HG03097 (cell line): ENCODE measurements at regions not wholly inside any gene's neighbourhood (a gene's known extent, or its start where the extent isn't known, plus 50 kb on each side); places are given as distances from the start of the nearest gene placed in this dataset.
"Not testable (repeated sequence)": the region's sequence is repeated elsewhere in the genome, so short reads cannot be mapped to it uniquely, and the experiment has no call there.

ENCODE experiments used
- ATAC-seq: cut with Tn5 transposase; IDR thresholded peaks from one replicate; pipeline ENCODE4 v1.9.1; 2021; ENCODE audit not compliant: unreplicated experiment, low FRiP score

- no peak for ATAC-seq
Observed at GRCh38 chr14:97946641-97947040, 1149.5 kb downstream of the VRK1 start.

GRCh38 chr14:97948841-97949240, 1151.7 kb downstream of the VRK1 start:
- ATAC-seq, result no peak

GRCh38 chr14:97956581-97957340, 1159.6 kb downstream of the VRK1 start:
- no peak for ATAC-seq

GRCh38 chr14:97959251-97959650, 1162.1 kb downstream of the VRK1 start:
- no peak for ATAC-seq

DNA sequence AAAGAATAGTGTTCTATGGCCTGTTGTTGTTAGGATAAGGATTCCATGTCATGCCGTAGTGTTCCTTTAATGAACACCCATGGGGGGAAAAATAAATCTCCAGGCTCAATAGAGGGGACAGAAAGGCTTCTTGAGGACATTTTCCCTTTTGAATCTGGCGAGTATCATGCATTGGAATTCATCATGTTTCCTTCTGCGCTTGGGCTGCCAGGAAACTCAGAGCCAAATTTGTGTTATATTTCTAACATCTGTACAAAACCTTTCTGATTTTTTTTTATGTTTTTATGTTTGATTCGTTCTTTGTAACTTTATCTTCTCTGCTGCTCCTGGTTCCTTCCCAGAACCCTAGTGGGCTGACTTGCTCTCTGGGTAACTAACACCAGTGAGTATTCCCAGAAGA, 1163.3 kb downstream of the VRK1 start:
- no peak for ATAC-seq

DNA sequence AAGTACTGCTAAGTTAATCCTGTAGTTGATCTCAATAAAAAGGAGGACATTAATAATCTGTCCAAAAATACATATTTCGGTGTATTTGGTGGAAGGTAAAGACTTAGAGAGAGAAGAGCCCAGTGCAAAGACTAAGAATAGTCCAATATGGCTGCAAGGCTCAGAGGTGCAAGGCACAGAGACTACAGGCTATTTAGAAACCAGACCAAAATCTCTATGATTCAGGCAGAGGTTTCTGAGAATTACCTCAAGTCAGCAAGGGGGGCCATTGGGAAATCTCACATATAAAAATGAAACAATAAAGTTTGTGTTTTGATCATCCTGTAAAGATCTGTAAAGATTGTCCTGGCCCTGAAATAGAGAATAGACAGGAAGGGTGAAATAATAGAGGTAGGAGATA, 1173.0 kb downstream of the VRK1 start:
- no peak for ATAC-seq

DNA sequence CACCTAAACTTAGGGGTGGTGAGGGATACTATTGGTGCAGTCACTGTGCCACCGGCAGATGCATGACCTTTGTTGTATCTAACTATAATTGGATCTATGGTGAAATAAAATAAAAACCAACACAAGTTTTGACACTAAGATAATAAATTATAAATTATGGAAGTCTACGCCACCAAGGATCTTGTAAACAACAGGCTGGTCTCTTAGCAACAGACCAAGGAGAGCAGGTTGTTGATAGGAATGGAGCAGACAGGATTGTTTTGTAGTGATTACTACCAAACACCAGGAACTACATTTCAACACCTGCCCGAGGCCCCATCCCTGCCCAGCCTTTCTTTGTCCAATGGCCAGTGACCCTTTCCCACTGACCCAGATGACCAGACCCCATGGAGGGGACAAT, 1178.0 kb downstream of the VRK1 start:
- ATAC-seq, result no peak

DNA sequence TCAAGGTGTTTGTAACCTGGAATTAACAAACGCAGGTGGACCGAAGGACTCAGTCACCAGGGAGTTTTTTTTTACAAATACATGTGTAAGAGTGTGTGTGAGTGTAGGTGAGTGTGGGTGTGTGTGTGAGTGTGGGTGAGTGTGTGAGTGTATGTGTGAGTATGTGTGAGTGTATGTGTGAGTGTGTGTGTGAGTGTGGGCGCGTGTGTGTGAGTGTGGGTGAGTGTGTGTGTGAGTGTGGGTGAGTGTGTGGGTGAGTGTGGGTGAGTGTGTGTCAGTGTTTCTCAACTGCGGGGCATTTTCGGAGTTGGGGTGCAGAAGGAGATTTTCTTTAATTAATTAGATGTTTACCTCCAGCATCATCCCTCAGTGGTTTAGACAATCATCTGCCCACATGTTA, 1178.8 kb downstream of the VRK1 start:
- ATAC-seq, result no peak

DNA sequence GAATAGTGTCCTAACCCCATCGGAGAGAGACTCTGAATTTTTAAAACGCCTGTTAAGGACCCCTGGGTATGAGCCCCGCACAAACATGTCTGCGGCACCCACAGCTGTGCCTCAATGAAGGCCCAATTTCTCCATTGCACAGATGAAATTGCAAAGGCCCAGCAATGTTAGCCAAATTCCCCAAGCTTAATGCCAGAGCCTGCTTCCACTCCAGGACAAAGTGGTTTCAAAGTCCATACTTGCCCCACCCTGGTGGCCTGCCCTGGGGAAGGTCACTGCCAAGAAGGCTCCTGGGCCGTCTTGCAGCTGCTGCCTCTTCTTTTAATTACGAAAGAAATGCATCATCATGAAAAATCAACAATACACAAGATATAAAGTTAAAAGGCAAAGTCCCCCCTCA, 1179.7 kb downstream of the VRK1 start:
- no peak for ATAC-seq

GRCh38 chr14:97977651-97978261, 1180.6 kb downstream of the VRK1 start:
- no peak for ATAC-seq

GRCh38 chr14:97978341-97978740, 1181.2 kb downstream of the VRK1 start:
- ATAC-seq, result no peak

GRCh38 chr14:97993508-97994019, 1196.4 kb downstream of the VRK1 start:
- no peak for ATAC-seq

DNA sequence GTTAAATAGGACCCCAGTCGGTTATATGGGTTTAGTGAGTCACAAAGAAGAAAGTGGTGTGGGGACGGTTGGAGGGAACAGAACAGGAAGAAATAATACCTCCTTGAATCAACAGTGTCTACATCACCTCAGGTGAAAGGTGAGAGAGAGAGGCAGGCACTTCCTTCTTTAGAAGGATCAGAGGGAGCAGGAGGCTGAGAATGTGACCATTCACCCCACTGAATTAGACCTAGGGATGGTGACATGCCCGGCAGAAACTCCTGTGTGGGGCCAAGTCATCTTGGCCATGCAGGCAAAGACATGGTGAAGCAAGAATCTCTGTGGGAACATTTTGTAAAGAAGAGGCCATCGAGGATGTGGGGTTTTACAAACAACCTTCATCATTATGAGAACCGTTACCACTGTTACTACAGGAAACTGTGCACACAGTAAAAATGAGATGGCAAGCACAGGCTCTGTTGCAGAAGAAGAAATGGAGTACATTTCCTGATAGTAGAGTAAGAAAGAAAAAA, 1196.9 kb downstream of the VRK1 start:
- ATAC-seq, result no peak

DNA sequence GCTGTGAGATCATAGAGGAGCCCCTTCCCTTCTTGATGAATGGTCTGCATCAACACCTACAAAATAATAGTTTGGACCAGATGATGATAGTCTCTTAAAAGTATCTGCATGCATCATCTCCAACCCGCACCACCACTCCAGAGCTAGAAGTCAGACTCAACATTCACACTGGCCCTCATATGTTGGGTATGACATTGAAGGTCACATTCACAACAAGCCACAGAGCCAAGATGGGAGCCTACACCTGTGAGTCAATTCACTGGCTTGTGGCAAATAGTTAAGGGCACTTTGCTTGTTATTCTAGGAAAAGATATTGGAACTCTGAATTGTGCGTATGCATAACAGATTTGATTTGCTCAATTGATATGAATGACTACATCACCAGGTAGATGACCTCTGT, 1197.9 kb downstream of the VRK1 start:
- ATAC-seq, result no peak

DNA sequence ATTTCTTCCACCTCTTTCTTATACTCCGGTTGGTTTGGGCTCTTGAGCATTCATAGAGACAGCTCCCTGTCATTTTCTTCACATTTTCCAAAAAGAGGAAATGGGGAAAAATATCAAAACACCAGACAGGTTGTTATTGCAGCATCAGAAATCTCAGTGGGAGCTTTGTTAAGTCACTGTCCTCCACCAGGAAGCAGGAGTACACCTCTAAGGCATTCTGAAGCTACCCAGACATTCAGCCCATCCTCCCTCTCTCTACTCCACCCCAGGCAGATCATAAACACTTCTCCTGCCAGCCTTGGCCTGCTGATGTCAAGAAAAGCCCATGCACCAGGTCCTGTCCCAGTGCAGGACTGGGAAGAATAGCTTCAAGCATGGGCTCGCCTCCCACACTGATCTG, 1198.3 kb downstream of the VRK1 start:
- ATAC-seq, result no peak

- ATAC-seq, result no peak
Observed at GRCh38 chr14:98006008-98006407, 1208.8 kb downstream of the VRK1 start.

DNA sequence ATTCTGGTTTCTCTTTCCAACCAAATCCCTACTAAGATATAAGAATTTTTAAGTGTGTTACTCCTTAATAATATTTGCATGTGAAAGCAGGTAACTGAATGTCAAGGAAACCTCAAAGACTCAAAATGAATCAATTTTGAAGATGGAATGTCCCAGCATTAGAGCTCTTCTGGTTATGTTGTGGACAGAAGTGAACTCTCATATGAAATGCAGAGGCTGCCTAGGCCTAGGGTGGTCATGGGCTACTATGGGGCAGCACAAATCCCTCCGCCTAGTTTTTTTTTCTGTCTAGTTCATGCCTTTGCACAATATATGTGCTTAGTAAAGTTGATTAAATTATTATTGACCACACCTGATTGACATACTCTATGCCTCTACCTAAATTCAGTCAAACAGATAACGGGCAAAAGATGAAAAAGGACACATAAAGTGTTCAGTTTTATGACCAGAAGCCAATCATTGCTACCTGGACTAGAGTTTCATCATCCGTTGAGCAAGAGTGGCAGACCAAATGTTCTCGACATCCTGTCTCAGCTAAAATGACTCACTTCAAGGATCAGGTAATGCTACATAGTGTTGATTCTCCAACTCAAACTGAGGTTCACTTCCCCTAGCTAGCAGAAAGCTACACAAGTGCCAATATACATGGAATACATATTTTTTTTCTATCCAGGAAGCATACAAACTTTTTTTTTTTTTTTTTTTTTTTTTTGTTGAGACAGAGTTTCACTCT, 1211.4 kb downstream of the VRK1 start:
- ATAC-seq, result no peak

GRCh38 chr14:98009177-98009576, 1212.0 kb downstream of the VRK1 start:
- ATAC-seq, result not testable (repeated sequence)

DNA sequence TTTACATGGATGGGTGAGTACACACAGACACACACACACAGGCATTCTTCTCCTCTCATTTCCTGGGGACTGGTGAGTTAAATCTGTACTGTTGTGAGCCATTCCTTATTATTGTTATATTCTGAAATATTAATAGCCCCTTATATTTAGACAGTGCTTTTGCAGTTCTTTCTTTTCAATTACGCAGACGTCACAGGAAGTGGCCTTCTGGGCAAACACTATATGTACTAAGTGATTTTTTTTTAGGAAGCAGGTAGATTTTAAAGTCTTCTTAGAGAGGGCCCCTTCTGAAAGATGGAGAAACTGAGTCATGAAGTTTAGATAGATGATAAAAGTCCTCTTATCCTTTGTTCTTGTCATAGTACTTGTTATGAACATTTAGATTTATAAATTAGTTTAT, 1213.6 kb downstream of the VRK1 start:
- no peak for ATAC-seq

DNA sequence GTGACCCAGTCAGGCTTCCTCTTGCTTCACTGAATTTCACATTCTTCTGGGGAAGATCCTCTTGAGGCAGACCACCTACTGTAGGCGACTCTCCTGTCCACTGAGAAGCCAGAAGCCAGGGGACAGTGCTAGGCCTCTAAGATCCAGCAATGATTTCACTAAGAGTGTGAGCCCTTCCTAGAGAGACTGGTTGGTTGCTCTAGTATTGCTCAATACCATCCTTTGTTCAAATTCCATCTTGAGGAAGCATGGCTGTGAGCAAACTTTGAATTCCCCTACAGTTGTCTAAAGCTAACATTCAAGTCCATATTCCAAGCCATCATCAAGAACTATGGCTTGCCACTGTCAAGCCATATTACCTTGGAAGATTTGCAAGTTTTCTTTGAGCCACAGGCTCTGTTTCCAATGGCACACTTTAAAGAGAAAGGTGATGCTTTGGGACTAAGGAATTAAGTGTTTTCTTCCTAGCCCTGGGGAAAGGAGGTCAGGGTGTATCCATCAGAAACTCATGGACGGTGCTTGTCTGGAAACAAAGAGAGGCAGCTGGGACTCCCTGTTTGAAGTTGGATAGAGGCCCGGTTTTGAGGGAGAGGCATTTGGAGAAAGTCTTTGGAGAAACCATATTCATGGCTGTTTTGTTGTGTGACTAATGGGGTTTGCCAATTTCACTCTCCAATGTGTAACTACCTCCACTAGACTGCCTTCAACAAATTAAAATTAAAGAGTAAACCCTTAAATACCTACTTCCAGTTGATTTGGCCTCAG, 1217.9 kb downstream of the VRK1 start:
- ATAC-seq, result no peak

- ATAC-seq, result no peak
Observed at GRCh38 chr14:98015921-98016320, 1218.7 kb downstream of the VRK1 start.
